ENCODE measurements at regions not wholly inside any gene's neighbourhood (a gene's known extent, or its start where the extent isn't known, plus 50 kb on each side); places are given as distances from the start of the nearest gene placed in this dataset.

DNA sequence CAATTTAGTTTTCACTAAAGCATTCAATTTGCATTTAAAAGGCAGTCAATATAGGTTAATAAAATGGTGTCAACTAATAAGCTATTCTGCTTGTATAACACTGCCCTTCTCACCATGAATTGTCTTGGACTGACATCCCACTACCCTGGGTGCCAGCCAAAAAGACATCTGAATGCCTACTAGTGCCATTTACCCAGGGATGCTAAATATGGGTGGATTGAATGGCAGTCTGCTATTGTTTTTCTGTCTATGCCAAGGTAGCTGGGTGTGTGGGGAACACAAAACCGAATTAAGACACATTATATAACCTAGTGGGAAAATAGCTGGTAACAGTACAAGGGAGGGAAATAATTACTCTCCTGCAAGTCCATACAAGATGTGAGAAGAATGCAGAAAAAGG, 240.0 kb upstream of the CFAP20DC start:
- Histone ChIP-seq H3K9ac (ENCODE audit: low read length) (no peak overlapping the region), H3K27me3 (ENCODE audit: control insufficient read depth, insufficient read depth, low read length) (no peaks in the 10 kb centered on the region), H3K36me3 (ENCODE audit: control insufficient read depth, insufficient read depth, low read length) (no peaks in the 10 kb centered on the region)

DNA sequence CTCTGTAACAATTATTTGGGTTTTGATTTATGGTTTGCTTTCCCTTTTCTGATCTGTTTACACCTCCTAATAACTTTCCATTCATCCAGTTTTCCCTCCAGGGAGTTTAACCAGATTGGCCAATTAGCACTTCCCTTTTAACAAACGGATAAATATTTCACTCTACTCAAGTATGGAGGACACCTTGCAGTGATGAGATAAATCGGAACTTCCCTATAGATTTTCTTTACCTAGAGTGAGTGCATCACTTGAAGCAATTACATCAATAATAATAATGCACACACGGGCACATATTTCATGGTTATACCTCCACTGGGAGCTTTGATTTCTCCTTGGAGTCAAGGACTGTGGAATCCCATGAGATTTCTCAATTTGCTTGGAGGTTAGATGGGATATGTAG, 239.1 kb upstream of the CFAP20DC start:
- H3K9me3 ChIP-seq (ENCODE audit: control insufficient read depth, insufficient read depth, low read depth, low read length), result peaks cover 6% of the 10 kb centered on the region
- no peak overlapping the region for H3K27ac ChIP-seq (ENCODE audit: low read depth, low read length)
- H3K9ac ChIP-seq (ENCODE audit: low read length), result no peak overlapping the region
- no peaks in the 10 kb centered on the region for H3K27me3 ChIP-seq (ENCODE audit: control insufficient read depth, insufficient read depth, low read length)
- no peaks in the 10 kb centered on the region for H3K36me3 ChIP-seq (ENCODE audit: control insufficient read depth, insufficient read depth, low read length)
- H3K4me1 ChIP-seq (ENCODE audit: control insufficient read depth, insufficient read depth, low read length), result no peaks in the 10 kb centered on the region
- H3K4me3 ChIP-seq (ENCODE audit: low read depth, low read length), result no peak overlapping the region

More for the DNA sequence above, 240.0 kb upstream of the CFAP20DC start:
- no peak overlapping the region for H3K4me3 ChIP-seq (ENCODE audit: low read depth, low read length)
- H3K27ac ChIP-seq (ENCODE audit: low read depth, low read length), result no peak overlapping the region
- no peaks in the 10 kb centered on the region for H3K4me1 ChIP-seq (ENCODE audit: control insufficient read depth, insufficient read depth, low read length)
- H3K9me3 ChIP-seq (ENCODE audit: control insufficient read depth, insufficient read depth, low read depth, low read length), result peaks cover 14% of the 10 kb centered on the region

DNA sequence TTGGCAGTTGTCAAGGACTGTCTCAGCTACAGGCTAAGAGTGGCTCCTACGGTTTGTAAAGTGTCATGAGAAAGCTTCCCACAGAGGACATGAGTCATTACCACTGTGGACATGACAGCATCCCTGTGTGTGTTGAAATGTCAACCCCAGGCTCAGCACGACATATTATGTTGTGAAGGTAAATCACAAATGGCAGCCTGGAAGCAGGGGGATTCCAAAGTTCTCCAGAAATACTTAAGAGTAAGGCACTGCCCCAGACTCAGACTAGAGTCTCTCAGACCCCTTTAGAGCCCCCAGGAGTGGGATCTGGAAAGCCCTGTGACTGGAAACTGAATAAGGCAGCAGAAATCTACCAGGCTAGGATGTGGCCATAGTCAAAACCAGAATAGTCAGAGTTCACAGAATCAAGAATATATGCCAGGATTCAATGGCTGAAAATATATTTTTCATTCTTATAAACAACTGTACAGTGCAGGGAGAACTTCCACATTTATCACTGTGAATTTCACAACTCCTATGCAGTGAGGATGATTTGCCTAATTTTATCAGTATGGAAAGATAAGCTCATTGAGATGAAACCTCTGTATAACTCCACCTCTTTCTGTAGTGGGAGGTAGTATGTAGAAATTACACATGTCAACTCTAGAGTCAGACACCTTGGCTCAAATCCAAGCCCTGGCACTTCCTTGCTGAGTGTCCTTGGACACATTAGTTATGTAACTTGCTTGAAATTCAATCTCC, 237.1 kb upstream of the CFAP20DC start:
- H3K27ac ChIP-seq (ENCODE audit: low read depth, low read length), result no peak overlapping the region
- no peak overlapping the region for H3K4me3 ChIP-seq (ENCODE audit: low read depth, low read length)
- H3K9me3 ChIP-seq (ENCODE audit: control insufficient read depth, insufficient read depth, low read depth, low read length), result no peaks in the 10 kb centered on the region
- no peak overlapping the region for H3K9ac ChIP-seq (ENCODE audit: low read length)
- H3K27me3 ChIP-seq (ENCODE audit: control insufficient read depth, insufficient read depth, low read length), result no peaks in the 10 kb centered on the region
- no peaks in the 10 kb centered on the region for H3K4me1 ChIP-seq (ENCODE audit: control insufficient read depth, insufficient read depth, low read length)
- H3K36me3 ChIP-seq (ENCODE audit: control insufficient read depth, insufficient read depth, low read length), result no peaks in the 10 kb centered on the region

DNA sequence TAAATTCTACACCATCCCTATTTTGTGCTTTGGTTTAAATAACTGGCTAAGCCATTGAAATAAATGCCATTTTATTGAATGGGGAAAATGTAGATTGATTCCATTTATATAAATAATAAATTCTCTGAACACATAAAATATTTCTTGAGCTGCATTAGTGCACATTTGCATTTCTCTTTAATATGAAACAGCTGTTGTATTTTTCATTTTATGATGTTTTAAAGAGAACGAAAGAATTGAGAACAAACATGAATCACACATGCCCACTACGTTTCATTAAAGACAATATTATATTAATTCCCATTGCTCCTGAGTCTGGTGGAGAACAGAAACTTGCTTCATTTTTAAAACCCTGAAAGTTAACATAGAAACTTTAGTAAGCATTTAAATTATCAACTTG, 235.7 kb upstream of the CFAP20DC start:
- Histone ChIP-seq H3K4me3 (ENCODE audit: low read depth, low read length) (no peak overlapping the region), H3K36me3 (ENCODE audit: control insufficient read depth, insufficient read depth, low read length) (no peaks in the 10 kb centered on the region), H3K9ac (ENCODE audit: low read length) (no peak overlapping the region), H3K27ac (ENCODE audit: low read depth, low read length) (no peak overlapping the region), H3K9me3 (ENCODE audit: control insufficient read depth, insufficient read depth, low read depth, low read length) (no peaks in the 10 kb centered on the region), H3K4me1 (ENCODE audit: control insufficient read depth, insufficient read depth, low read length) (no peaks in the 10 kb centered on the region), H3K27me3 (ENCODE audit: control insufficient read depth, insufficient read depth, low read length) (no peaks in the 10 kb centered on the region)

DNA sequence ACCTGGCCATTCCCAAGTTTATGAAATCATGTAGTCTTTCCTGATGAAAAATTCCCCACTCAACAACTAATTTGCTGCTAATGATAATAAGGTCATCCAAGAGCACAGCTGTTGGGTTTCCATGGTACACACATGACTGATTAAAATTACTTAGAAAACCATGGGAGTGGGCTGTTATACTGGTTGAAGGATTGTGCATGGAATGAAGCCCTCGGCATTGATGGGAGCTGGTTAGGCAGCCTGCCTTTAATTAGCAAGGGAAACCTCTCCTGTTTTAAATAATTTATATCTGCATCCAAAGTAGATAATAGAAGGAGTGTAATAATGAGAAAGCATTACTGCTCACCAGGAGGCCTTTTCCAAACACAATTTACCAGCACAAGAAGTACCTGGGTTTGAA, 235.1 kb upstream of the CFAP20DC start:
- H3K4me3 ChIP-seq (ENCODE audit: low read depth, low read length), result no peak overlapping the region
- H3K27me3 ChIP-seq (ENCODE audit: control insufficient read depth, insufficient read depth, low read length), result no peaks in the 10 kb centered on the region
- H3K4me1 ChIP-seq (ENCODE audit: control insufficient read depth, insufficient read depth, low read length), result no peaks in the 10 kb centered on the region
- no peaks in the 10 kb centered on the region for H3K36me3 ChIP-seq (ENCODE audit: control insufficient read depth, insufficient read depth, low read length)
- no peak overlapping the region for H3K9ac ChIP-seq (ENCODE audit: low read length)
- no peaks in the 10 kb centered on the region for H3K9me3 ChIP-seq (ENCODE audit: control insufficient read depth, insufficient read depth, low read depth, low read length)
- H3K27ac ChIP-seq (ENCODE audit: low read depth, low read length), result no peak overlapping the region

DNA sequence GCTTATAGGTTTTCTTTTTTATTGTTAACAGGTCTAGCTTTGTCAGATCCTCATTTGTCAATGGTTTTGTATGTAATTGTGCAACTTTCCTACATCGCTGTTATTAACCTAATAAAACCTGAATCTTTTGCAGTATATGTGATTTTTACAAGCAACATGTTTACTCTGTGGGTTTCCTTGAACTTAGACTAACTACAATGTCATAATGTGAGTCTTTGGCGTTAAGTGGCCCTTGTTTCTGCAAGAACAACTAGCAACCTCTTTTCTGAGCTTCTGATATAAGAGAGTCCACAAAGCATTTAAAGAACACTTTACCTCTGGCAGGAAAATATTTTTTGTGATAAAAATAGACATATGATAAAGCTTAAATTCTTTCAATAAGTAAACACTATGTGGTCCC, 230.3 kb upstream of the CFAP20DC start:
- H3K4me3 ChIP-seq (ENCODE audit: low read depth, low read length), result no peak overlapping the region
- no peaks in the 10 kb centered on the region for H3K9me3 ChIP-seq (ENCODE audit: control insufficient read depth, insufficient read depth, low read depth, low read length)
- H3K36me3 ChIP-seq (ENCODE audit: control insufficient read depth, insufficient read depth, low read length), result no peaks in the 10 kb centered on the region
- H3K4me1 ChIP-seq (ENCODE audit: control insufficient read depth, insufficient read depth, low read length), result no peaks in the 10 kb centered on the region
- no peak overlapping the region for H3K27ac ChIP-seq (ENCODE audit: low read depth, low read length)
- H3K27me3 ChIP-seq (ENCODE audit: control insufficient read depth, insufficient read depth, low read length), result no peaks in the 10 kb centered on the region
- no peak overlapping the region for H3K9ac ChIP-seq (ENCODE audit: low read length)

DNA sequence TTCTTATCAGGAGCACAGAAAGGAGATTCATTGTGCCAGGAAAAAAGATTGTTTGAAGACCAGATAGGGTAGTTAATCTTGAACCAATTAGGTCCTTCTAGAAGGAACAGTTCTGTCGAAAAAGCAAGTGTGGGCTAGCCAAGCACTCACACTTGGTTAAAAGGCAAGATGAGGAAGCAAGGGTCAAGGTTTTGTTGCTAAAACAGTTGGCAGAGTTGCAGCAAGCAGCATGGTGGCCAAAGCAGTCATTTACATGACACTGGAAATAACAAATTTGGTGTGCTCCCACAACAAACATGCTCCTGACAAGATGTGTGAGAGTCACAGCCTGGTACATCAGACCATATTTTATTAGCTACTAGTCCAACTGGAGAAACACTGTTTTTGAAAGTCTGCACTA, 228.0 kb upstream of the CFAP20DC start:
- no peak overlapping the region for H3K4me3 ChIP-seq (ENCODE audit: low read depth, low read length)
- no peaks in the 10 kb centered on the region for H3K36me3 ChIP-seq (ENCODE audit: control insufficient read depth, insufficient read depth, low read length)
- no peaks in the 10 kb centered on the region for H3K4me1 ChIP-seq (ENCODE audit: control insufficient read depth, insufficient read depth, low read length)
- H3K27me3 ChIP-seq (ENCODE audit: control insufficient read depth, insufficient read depth, low read length), result no peaks in the 10 kb centered on the region
- no peak overlapping the region for H3K27ac ChIP-seq (ENCODE audit: low read depth, low read length)
- no peaks in the 10 kb centered on the region for H3K9me3 ChIP-seq (ENCODE audit: control insufficient read depth, insufficient read depth, low read depth, low read length)
- H3K9ac ChIP-seq (ENCODE audit: low read length), result no peak overlapping the region

DNA sequence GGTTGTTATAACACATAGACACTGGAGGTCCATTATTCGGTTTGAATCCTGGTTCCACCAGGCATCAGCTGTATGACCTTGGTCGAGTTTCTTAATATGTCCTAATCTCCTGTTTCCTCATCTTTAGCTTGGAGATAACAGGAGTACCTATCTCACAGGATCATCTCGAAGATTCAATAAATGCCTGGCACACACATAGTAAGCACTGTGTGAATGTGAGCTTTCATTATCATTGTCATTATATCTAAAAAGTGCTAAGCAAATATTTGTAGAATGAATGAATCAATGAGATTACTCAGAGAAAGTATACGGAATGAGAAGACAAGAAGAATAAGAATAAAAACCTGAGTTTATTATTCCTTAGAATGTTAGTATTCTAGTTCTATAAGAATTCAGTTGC, 227.4 kb upstream of the CFAP20DC start:
- Histone ChIP-seq H3K9me3 (ENCODE audit: control insufficient read depth, insufficient read depth, low read depth, low read length) (no peaks in the 10 kb centered on the region), H3K27me3 (ENCODE audit: control insufficient read depth, insufficient read depth, low read length) (no peaks in the 10 kb centered on the region), H3K4me3 (ENCODE audit: low read depth, low read length) (no peak overlapping the region), H3K36me3 (ENCODE audit: control insufficient read depth, insufficient read depth, low read length) (no peaks in the 10 kb centered on the region), H3K27ac (ENCODE audit: low read depth, low read length) (no peak overlapping the region), H3K4me1 (ENCODE audit: control insufficient read depth, insufficient read depth, low read length) (no peaks in the 10 kb centered on the region), H3K9ac (ENCODE audit: low read length) (no peak overlapping the region)

DNA sequence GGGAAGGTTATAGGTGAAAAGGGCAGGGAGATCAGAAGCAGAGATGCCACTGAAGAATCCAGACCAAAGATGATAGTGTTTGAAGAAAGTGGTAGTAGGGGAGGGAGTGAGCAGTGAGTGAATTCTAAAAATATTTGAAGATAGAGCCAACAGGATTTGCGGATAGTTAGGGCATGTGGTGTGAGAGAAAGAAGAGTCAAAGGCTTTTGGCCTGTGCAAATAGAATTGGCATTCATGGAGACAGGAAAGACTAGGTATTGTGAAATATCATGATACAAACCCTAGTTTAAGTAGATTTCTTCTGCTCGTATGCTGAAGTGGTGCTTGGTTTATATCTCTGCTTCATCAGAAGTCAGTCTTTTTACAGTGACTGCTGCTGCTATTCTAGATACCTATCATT, 224.2 kb upstream of the CFAP20DC start:
- no peaks in the 10 kb centered on the region for H3K9me3 ChIP-seq (ENCODE audit: control insufficient read depth, insufficient read depth, low read depth, low read length)
- H3K4me1 ChIP-seq (ENCODE audit: control insufficient read depth, insufficient read depth, low read length), result no peaks in the 10 kb centered on the region
- H3K9ac ChIP-seq (ENCODE audit: low read length), result no peak overlapping the region
- H3K27me3 ChIP-seq (ENCODE audit: control insufficient read depth, insufficient read depth, low read length), result no peaks in the 10 kb centered on the region
- no peak overlapping the region for H3K27ac ChIP-seq (ENCODE audit: low read depth, low read length)
- no peaks in the 10 kb centered on the region for H3K36me3 ChIP-seq (ENCODE audit: control insufficient read depth, insufficient read depth, low read length)
- H3K4me3 ChIP-seq (ENCODE audit: low read depth, low read length), result no peak overlapping the region

DNA sequence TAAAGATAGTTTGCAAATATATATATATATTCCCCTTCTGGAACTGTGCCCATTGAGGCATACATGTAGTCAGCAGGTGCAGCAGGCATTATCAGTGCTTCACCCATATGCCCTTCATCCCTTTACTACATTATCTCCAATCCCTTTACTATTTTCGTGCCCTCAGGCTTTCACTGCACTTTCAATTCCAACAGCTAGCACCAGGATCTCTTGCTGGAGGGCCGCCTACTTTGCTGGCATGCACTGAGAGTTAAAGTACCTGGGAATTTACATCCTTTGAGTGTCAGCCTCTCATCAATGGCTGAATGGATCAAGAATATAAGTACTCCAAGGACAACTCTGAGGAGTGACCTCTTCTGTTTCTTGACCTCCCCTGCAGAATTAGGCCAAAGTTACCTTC, 222.1 kb upstream of the CFAP20DC start:
- no peaks in the 10 kb centered on the region for H3K36me3 ChIP-seq (ENCODE audit: control insufficient read depth, insufficient read depth, low read length)
- H3K27ac ChIP-seq (ENCODE audit: low read depth, low read length), result no peak overlapping the region
- no peaks in the 10 kb centered on the region for H3K4me1 ChIP-seq (ENCODE audit: control insufficient read depth, insufficient read depth, low read length)
- H3K27me3 ChIP-seq (ENCODE audit: control insufficient read depth, insufficient read depth, low read length), result no peaks in the 10 kb centered on the region
- no peak overlapping the region for H3K9ac ChIP-seq (ENCODE audit: low read length)
- no peak overlapping the region for H3K4me3 ChIP-seq (ENCODE audit: low read depth, low read length)
- no peaks in the 10 kb centered on the region for H3K9me3 ChIP-seq (ENCODE audit: control insufficient read depth, insufficient read depth, low read depth, low read length)

DNA sequence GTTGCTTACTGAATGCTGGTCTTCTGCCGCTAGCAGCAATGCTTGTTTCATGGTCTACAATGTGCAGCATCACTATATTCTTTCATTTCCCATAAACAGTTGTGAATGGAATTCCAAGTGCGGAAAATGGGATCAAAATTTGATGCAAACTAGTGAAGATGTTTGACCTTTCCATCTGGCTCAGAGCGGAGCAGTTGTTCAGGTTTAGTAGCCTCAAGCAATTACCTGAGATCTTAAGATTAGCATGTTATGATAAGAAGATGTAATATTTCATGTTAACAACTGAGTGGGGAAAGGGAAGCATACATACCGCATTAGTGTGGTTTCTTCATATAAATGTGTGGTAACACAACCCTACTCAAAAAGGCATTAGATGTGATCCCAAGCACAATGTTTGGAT, 221.1 kb upstream of the CFAP20DC start:
- H3K36me3 ChIP-seq (ENCODE audit: control insufficient read depth, insufficient read depth, low read length), result no peaks in the 10 kb centered on the region
- H3K27me3 ChIP-seq (ENCODE audit: control insufficient read depth, insufficient read depth, low read length), result no peaks in the 10 kb centered on the region
- no peaks in the 10 kb centered on the region for H3K9me3 ChIP-seq (ENCODE audit: control insufficient read depth, insufficient read depth, low read depth, low read length)
- no peak overlapping the region for H3K4me3 ChIP-seq (ENCODE audit: low read depth, low read length)
- no peaks in the 10 kb centered on the region for H3K4me1 ChIP-seq (ENCODE audit: control insufficient read depth, insufficient read depth, low read length)
- no peak overlapping the region for H3K9ac ChIP-seq (ENCODE audit: low read length)
- no peak overlapping the region for H3K27ac ChIP-seq (ENCODE audit: low read depth, low read length)

DNA sequence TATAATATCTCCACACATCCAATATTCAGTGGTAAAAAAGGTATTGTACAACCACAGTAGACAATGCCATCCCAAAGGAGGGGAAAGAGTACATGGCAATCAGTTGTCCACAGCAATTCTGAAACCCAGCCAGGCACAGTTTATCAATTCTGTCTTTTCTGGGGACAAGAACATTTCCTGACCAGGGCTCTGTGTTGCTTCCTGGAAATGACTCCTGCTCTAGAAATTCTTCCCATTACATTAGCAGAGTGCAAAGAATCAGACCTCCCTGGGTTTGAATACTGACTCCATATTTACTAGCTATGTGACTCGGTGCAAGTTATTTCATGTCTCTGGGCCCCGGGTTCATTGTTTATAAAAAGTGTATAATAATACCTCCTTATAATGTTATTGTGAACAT, 220.4 kb upstream of the CFAP20DC start:
- H3K27ac ChIP-seq (ENCODE audit: low read depth, low read length), result no peak overlapping the region
- no peaks in the 10 kb centered on the region for H3K36me3 ChIP-seq (ENCODE audit: control insufficient read depth, insufficient read depth, low read length)
- H3K9ac ChIP-seq (ENCODE audit: low read length), result no peak overlapping the region
- no peaks in the 10 kb centered on the region for H3K4me1 ChIP-seq (ENCODE audit: control insufficient read depth, insufficient read depth, low read length)
- no peaks in the 10 kb centered on the region for H3K9me3 ChIP-seq (ENCODE audit: control insufficient read depth, insufficient read depth, low read depth, low read length)
- no peaks in the 10 kb centered on the region for H3K27me3 ChIP-seq (ENCODE audit: control insufficient read depth, insufficient read depth, low read length)
- H3K4me3 ChIP-seq (ENCODE audit: low read depth, low read length), result no peak overlapping the region
